Breast epithelium (tissue), 3 donors: ENCODE measurements at regions not wholly inside any gene's neighbourhood (a gene's known extent, or its start where the extent isn't known, plus 50 kb on each side); places are given as distances from the start of the nearest gene placed in this dataset.

Source experiments
- CTCF ChIP-seq, 3 donors: fragments of 450-650 bp; IDR thresholded peaks; one replicate each; pipeline ENCODE4 v1.5.1; 2016 to 2017; ENCODE audit warnings: antibody characterized with exemption in 3 of 3, mild to moderate bottlenecking in 3 of 3, moderate library complexity in 3 of 3
- POLR2A ChIP-seq: fragments of 450-650 bp; IDR thresholded peaks from one replicate; pipeline ENCODE4 v1.6.1; 2016; ENCODE audit warnings: antibody characterized with exemption, mild to moderate bottlenecking, moderate library complexity

GRCh38 chr2:47620770-47621437 is 50.1 kb upstream of the KCNK12 start:
- no peak for TF ChIP-seq CTCF (IDR thresholded peaks at IDR 0.05)
- no peak for TF ChIP-seq POLR2A
